HG03159 (cell line): ENCODE measurements at regions not wholly inside any gene's neighbourhood (a gene's known extent, or its start where the extent isn't known, plus 50 kb on each side); places are given as distances from the start of the nearest gene placed in this dataset.
"Not testable (repeated sequence)": the region's sequence is repeated elsewhere in the genome, so short reads cannot be mapped to it uniquely, and the experiment has no call there.

Experiments used
- ATAC-seq: cut with Tn5 transposase; IDR thresholded peaks from one replicate; pipeline ENCODE4 v1.9.1; 2021; ENCODE audit warnings: mild to moderate bottlenecking, moderate library complexity; ENCODE audit not compliant: unreplicated experiment

GRCh38 chr2:52629531-52629930, 1138.1 kb upstream of the CHAC2 start:
- no peak for ATAC-seq

GRCh38 chr2:52622266-52622665, 1145.3 kb upstream of the CHAC2 start:
- no peak for ATAC-seq

- ATAC-seq: no peak
These were observed 1154.5 kb upstream of the CHAC2 start for GRCh38 chr2:52613064-52613463.

- no peak for ATAC-seq
These were observed 1155.8 kb upstream of the CHAC2 start for GRCh38 chr2:52611759-52612158.

GRCh38 chr2:52608030-52608429, 1159.6 kb upstream of the CHAC2 start:
- ATAC-seq: no peak

GRCh38 chr2:52597346-52597745, 1170.3 kb upstream of the CHAC2 start:
- ATAC-seq: no peak

- ATAC-seq: no peak
These were observed 1173.6 kb upstream of the CHAC2 start for GRCh38 chr2:52594026-52594425.

GRCh38 chr2:52584071-52584470, 1183.5 kb upstream of the CHAC2 start:
- ATAC-seq: not testable (repeated sequence)

GRCh38 chr2:52572469-52572894, 1195.1 kb upstream of the CHAC2 start:
- ATAC-seq: no peak

- ATAC-seq: no peak
These were observed 1195.9 kb upstream of the CHAC2 start for GRCh38 chr2:52571380-52572347.

GRCh38 chr2:52570716-52571115, 1196.9 kb upstream of the CHAC2 start:
- no peak for ATAC-seq

GRCh38 chr2:52563151-52563550, 1204.5 kb upstream of the CHAC2 start:
- ATAC-seq: no peak

- no peak for ATAC-seq
These were observed 1209.3 kb upstream of the CHAC2 start for GRCh38 chr2:52558265-52558664.

GRCh38 chr2:52542297-52542696, 1225.3 kb upstream of the CHAC2 start:
- ATAC-seq: no peak

- ATAC-seq: no peak
These were observed 1228.3 kb upstream of the CHAC2 start for GRCh38 chr2:52539026-52539970.

- no peak for ATAC-seq
These were observed 1230.0 kb upstream of the CHAC2 start for GRCh38 chr2:52537588-52537987.

- no peak for ATAC-seq
These were observed 1230.6 kb upstream of the CHAC2 start for GRCh38 chr2:52536929-52537460.

- ATAC-seq: no peak
These were observed 1234.6 kb upstream of the CHAC2 start for GRCh38 chr2:52532956-52533355.

GRCh38 chr2:52526735-52527134, 1240.9 kb upstream of the CHAC2 start:
- ATAC-seq: no peak

GRCh38 chr2:52520644-52521043, 1247.0 kb upstream of the CHAC2 start:
- no peak for ATAC-seq

- ATAC-seq: no peak
These were observed 1248.9 kb upstream of the CHAC2 start for GRCh38 chr2:52518678-52519077.
